K562 (cell line): ENCODE measurements at regions not wholly inside any gene's neighbourhood (a gene's known extent, or its start where the extent isn't known, plus 50 kb on each side); places are given as distances from the start of the nearest gene placed in this dataset.

Experiments used
- ATAC-seq: fragments of 200-7000 bp; cut with Tn5 transposase; 3 replicates; pipeline ENCODE4 v1.9.1; 2020; ENCODE audit warnings: moderate library complexity
- BruUV-seq: library from RNA; stranded (reverse); fragments of 400-500 nt; replicated peaks from 2 replicates; lab custom pipeline; 2021; lab: Mats Ljungman, UMichigan
- CTCF ChIA-PET: fragments of 300-600 bp; formaldehyde crosslinking; extraction: SDS; loops from one replicate; lab custom pipeline; 2021; ENCODE audit warnings: low intra/inter-chr PET ratio; lab: Yijun Ruan, JAX
- POLR2A ChIA-PET: fragments of 300-600, 350-650 bp; sonication (Branson Sonifier 250); formaldehyde crosslinking; extraction: SDS; loops from one replicate; lab custom pipeline; 2021; ENCODE audit warnings: antibody characterized with exemption, inconsistent platforms; lab: Yijun Ruan, JAX
- DNase-seq, 4 experiments: peaks; one replicate each; pipeline versions ENCODE4 v3.0.0 to v3.0.0-alpha.2; 2011 to 2018; ENCODE audit warnings: low spot score in 3 of 4, mixed read lengths in 3 of 4; ENCODE audit errors: extremely low read depth in 1 of 4
- FAIRE-seq: peaks from 2 replicates; lab custom pipeline; 2011; peaks lifted over from hg19 to GRCh38; lab: Jason Lieb, UNC
- H2AFZ ChIP-seq: 2 replicates; pipeline ENCODE4 v1.6.0; 2011; ENCODE audit warnings: low read depth, low read length, control low read depth, inconsistent platforms
- H3K27ac ChIP-seq: fragments of 200-600 bp; 3 replicates; pipeline ENCODE4 v1.8.0; 2011; ENCODE audit warnings: low read depth, mild to moderate bottlenecking, control low read depth, inconsistent platforms, low read length, moderate library complexity, mixed read lengths; ENCODE audit errors: extremely low read depth
- H3K27me3 ChIP-seq, 2 experiments: fragments of 300-600 bp in 1 of 2; 2 replicates in 1 of 2; 3 replicates in 1 of 2; pipeline versions ENCODE4 v1.6.0 to v1.8.0; 2011; ENCODE audit warnings: inconsistent platforms in 2 of 2, low read length in 2 of 2, mild to moderate bottlenecking in 1 of 2, mixed read lengths in 1 of 2, moderate library complexity in 1 of 2; ENCODE audit not compliant: control insufficient read depth in 2 of 2, insufficient read depth in 2 of 2
- H3K36me3 ChIP-seq: fragments of 300-600 bp; 3 replicates; pipeline ENCODE4 v1.8.0; 2011; ENCODE audit warnings: mild to moderate bottlenecking, low read length, inconsistent platforms; ENCODE audit not compliant: control insufficient read depth, insufficient read depth
- H3K4me1 ChIP-seq, 2 experiments: fragments of 200-600 bp in 1 of 2; replicated peaks in 1 of 2; 2 replicates in 1 of 2; 3 replicates in 1 of 2; pipeline versions ENCODE4 v1.5.1 to v1.8.0; 2011; ENCODE audit warnings: inconsistent platforms in 2 of 2, low read length in 2 of 2, mild to moderate bottlenecking in 1 of 2, mixed read lengths in 1 of 2, moderate library complexity in 1 of 2; ENCODE audit not compliant: control insufficient read depth in 2 of 2, insufficient read depth in 2 of 2
- H3K4me2 ChIP-seq: 2 replicates; pipeline ENCODE4 v1.6.1; 2011; ENCODE audit warnings: low read length, control low read depth, inconsistent platforms, mixed read lengths; ENCODE audit not compliant: insufficient read depth
- H3K4me3 ChIP-seq: fragments of 200-600 bp; sonication (generic), shearing (Covaris generic); 2 replicates; pipeline ENCODE4 v1.5.1; 2016; ENCODE audit warnings: control low read depth, inconsistent platforms
- H3K79me2 ChIP-seq: fragments of 200-600 bp; 3 replicates; pipeline ENCODE4 v1.8.0; 2011; ENCODE audit warnings: low read length, inconsistent platforms; ENCODE audit not compliant: control insufficient read depth, insufficient read depth
- H3K9ac ChIP-seq, 2 experiments: 2 replicates each; pipeline versions ENCODE4 v1.6.0 to v1.6.1; 2011; ENCODE audit warnings: low read depth in 2 of 2, low read length in 2 of 2, control low read depth in 1 of 2, inconsistent platforms in 1 of 2, mild to moderate bottlenecking in 1 of 2, mixed read lengths in 1 of 2; ENCODE audit not compliant: insufficient read depth in 1 of 2
- H3K9me1 ChIP-seq: one replicate; pipeline ENCODE4 v1.6.0; 2011; ENCODE audit warnings: inconsistent platforms, mild to moderate bottlenecking, low read length, moderate library complexity; ENCODE audit not compliant: control insufficient read depth, insufficient read depth
- H3K9me3 ChIP-seq: replicated peaks from 2 replicates; pipeline ENCODE4 v1.5.1; 2011; ENCODE audit warnings: low read depth, low read length, inconsistent platforms; ENCODE audit not compliant: control insufficient read depth, insufficient read depth
- H4K20me1 ChIP-seq: replicated peaks from 2 replicates; pipeline ENCODE4 v1.6.1; 2011; ENCODE audit warnings: low read length, inconsistent platforms, mixed read lengths; ENCODE audit not compliant: control insufficient read depth, insufficient read depth
- NELFE ChIP-seq: IDR thresholded peaks from 2 replicates; pipeline ENCODE4 v1.6.1; 2011; ENCODE audit warnings: mild to moderate bottlenecking; ENCODE audit not compliant: insufficient read depth, insufficient read length
- WGBS: fragments of 100-300 bp; shearing (Covaris generic); methylation state at CpG from one replicate; pipeline ENCODE4 v1.1.6; 2016; ENCODE audit warnings: low coverage, mixed read lengths; ENCODE audit not compliant: insufficient coverage; ENCODE audit errors: missing lambda C conversion rate; 5-methylcytosine and 5-hydroxymethylcytosine counted together
- in situ Hi-C: fragments of 300-500 bp; cut with MboI; formaldehyde crosslinking; loops from 4 replicates; pipeline ENCODE4 v1.15.0; 2018; ENCODE audit warnings: inconsistent platforms, mixed read lengths
- intact Hi-C: fragments of 100-400 bp; cut with micrococcal nuclease; formaldehyde crosslinking; loops from 2 replicates; pipeline ENCODE4 v1.14.2; 2022
- TF ChIP-seq, protein P1 (sequence below), 2 experiments: fragments of 450-650 bp in 1 of 2; IDR thresholded peaks; 2 replicates each; pipeline ENCODE4 v1.6.1; 2011 to 2017; ENCODE audit warnings: low read depth in 2 of 2, antibody characterized with exemption in 1 of 2, borderline replicate concordance in 1 of 2, low read length in 1 of 2, mild to moderate bottlenecking in 1 of 2, mixed read lengths in 1 of 2; ENCODE audit not compliant: control insufficient read depth in 1 of 2
- TF ChIP-seq, protein P2 (sequence below): fragments of 200-800 bp; sonication (Bioruptor generic); IDR thresholded peaks from 2 replicates; pipeline ENCODE4 v1.6.1; 2016; ENCODE audit warnings: missing genetic modification characterization, missing compliant biosample characterization
- TF ChIP-seq, protein P3 (sequence below): fragments of 250-450 bp; sonication (Bioruptor Pico); IDR thresholded peaks from 2 replicates; pipeline ENCODE4 v1.5.0; 2021

DNA sequence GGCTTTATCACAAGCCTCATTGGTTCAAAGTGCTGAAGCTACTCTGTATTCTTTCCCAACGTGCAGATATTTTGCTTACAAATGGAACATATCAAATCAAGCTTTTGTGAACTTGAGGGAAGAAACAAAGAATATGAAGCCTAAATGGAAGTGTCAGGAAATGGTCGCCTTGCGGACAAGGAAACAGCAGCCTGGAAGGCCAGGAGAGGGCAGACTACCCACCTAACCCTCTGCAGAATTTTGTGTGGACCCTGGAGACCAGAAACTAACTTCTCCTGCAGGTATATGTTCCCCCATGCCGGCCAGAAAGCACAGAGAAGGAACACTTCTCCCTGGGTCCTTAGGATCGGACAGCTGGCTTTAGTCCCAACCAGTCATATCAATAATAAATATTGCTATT lies 1425.8 kb downstream of the PCDH7 start:
- no peak overlapping the region for H3K4me3 ChIP-seq
- 47% methylated on average over 5 of the region's 5 CpGs for WGBS
- POLR2A ChIA-PET: no interaction called here
- no peak overlapping the region for H3K4me2 ChIP-seq
- CTCF ChIA-PET: no interaction called here
- 0 out of 3 replicates have a peak, but pooled peaks have one; percentile 32 for ATAC-seq
- no peaks in the 10 kb centered on the region for H3K79me2 ChIP-seq
- H3K27me3 ChIP-seq: no peaks in the 10 kb centered on the region
- no peaks in the 10 kb centered on the region; a peak in 1 of 5 replicates for H3K4me1 ChIP-seq
- in situ Hi-C loops (no loop called here), intact Hi-C loops (no loop called here)
- DNase-seq: no peak
- no peak overlapping the region for H3K27ac ChIP-seq
- peak; percentile 11 for FAIRE-seq
- no peaks in the 10 kb centered on the region for H3K36me3 ChIP-seq
- no peaks in the 10 kb centered on the region for H4K20me1 ChIP-seq
- no peaks in the 10 kb centered on the region for H3K9me1 ChIP-seq
- H3K9ac ChIP-seq: no peak overlapping the region
- BruUV-seq: no TSS peak
- H2AFZ ChIP-seq: no peak overlapping the region
- no peaks in the 10 kb centered on the region for H3K9me3 ChIP-seq
- TF ChIP-seq, protein P1, sequence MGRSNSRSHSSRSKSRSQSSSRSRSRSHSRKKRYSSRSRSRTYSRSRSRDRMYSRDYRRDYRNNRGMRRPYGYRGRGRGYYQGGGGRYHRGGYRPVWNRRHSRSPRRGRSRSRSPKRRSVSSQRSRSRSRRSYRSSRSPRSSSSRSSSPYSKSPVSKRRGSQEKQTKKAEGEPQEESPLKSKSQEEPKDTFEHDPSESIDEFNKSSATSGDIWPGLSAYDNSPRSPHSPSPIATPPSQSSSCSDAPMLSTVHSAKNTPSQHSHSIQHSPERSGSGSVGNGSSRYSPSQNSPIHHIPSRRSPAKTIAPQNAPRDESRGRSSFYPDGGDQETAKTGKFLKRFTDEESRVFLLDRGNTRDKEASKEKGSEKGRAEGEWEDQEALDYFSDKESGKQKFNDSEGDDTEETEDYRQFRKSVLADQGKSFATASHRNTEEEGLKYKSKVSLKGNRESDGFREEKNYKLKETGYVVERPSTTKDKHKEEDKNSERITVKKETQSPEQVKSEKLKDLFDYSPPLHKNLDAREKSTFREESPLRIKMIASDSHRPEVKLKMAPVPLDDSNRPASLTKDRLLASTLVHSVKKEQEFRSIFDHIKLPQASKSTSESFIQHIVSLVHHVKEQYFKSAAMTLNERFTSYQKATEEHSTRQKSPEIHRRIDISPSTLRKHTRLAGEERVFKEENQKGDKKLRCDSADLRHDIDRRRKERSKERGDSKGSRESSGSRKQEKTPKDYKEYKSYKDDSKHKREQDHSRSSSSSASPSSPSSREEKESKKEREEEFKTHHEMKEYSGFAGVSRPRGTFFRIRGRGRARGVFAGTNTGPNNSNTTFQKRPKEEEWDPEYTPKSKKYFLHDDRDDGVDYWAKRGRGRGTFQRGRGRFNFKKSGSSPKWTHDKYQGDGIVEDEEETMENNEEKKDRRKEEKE (IDR thresholded peaks at IDR 0.05; ENCODE audit: borderline replicate concordance in 1 of 2, control insufficient read depth in 1 of 2, low read depth in 2 of 2, low read length in 1 of 2): no peak
- TF ChIP-seq, protein P2, sequence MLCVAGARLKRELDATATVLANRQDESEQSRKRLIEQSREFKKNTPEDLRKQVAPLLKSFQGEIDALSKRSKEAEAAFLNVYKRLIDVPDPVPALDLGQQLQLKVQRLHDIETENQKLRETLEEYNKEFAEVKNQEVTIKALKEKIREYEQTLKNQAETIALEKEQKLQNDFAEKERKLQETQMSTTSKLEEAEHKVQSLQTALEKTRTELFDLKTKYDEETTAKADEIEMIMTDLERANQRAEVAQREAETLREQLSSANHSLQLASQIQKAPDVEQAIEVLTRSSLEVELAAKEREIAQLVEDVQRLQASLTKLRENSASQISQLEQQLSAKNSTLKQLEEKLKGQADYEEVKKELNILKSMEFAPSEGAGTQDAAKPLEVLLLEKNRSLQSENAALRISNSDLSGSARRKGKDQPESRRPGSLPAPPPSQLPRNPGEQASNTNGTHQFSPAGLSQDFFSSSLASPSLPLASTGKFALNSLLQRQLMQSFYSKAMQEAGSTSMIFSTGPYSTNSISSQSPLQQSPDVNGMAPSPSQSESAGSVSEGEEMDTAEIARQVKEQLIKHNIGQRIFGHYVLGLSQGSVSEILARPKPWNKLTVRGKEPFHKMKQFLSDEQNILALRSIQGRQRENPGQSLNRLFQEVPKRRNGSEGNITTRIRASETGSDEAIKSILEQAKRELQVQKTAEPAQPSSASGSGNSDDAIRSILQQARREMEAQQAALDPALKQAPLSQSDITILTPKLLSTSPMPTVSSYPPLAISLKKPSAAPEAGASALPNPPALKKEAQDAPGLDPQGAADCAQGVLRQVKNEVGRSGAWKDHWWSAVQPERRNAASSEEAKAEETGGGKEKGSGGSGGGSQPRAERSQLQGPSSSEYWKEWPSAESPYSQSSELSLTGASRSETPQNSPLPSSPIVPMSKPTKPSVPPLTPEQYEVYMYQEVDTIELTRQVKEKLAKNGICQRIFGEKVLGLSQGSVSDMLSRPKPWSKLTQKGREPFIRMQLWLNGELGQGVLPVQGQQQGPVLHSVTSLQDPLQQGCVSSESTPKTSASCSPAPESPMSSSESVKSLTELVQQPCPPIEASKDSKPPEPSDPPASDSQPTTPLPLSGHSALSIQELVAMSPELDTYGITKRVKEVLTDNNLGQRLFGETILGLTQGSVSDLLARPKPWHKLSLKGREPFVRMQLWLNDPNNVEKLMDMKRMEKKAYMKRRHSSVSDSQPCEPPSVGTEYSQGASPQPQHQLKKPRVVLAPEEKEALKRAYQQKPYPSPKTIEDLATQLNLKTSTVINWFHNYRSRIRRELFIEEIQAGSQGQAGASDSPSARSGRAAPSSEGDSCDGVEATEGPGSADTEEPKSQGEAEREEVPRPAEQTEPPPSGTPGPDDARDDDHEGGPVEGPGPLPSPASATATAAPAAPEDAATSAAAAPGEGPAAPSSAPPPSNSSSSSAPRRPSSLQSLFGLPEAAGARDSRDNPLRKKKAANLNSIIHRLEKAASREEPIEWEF (CRISPR knock-in tag): no peak
- TF ChIP-seq, protein P3, sequence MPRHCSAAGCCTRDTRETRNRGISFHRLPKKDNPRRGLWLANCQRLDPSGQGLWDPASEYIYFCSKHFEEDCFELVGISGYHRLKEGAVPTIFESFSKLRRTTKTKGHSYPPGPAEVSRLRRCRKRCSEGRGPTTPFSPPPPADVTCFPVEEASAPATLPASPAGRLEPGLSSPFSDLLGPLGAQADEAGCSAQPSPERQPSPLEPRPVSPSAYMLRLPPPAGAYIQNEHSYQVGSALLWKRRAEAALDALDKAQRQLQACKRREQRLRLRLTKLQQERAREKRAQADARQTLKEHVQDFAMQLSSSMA: no peak
- no peak for TF ChIP-seq NELFE
